ENCODE measurements at regions not wholly inside any gene's neighbourhood (a gene's known extent, or its start where the extent isn't known, plus 50 kb on each side); places are given as distances from the start of the nearest gene placed in this dataset.
A peak's percentile ranks its signal among the peaks of the same experiment; 100 is the strongest.
"Not testable (repeated sequence)": the region's sequence is repeated elsewhere in the genome, so short reads cannot be mapped to it uniquely, and the experiment has no call there.

DNA sequence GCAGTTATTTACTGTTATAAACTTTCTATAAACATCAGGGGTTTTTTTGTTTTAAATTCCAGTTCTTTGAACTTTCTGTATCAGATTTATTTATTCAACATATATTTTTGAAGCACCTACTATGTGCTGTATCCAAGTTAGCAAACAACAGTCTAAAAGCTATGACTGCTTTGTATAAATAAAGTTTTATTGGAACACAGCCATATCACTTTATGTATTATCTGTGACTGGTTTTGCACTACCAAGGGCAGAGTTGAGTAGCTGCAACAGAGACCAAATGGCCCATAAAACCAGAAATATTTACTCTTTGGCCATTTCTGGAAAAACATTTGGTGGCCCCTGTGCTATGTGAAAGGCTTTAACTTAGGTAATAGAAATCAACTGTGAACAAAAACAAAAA is 110.2 kb upstream of the ERCC4 start:
- DNase-seq (ENCODE audit: low spot score) = no peak

GRCh38 chr16:13811834-13812233 is 108.1 kb upstream of the ERCC4 start:
- DNase-seq (ENCODE audit: low spot score) = no peak

DNA sequence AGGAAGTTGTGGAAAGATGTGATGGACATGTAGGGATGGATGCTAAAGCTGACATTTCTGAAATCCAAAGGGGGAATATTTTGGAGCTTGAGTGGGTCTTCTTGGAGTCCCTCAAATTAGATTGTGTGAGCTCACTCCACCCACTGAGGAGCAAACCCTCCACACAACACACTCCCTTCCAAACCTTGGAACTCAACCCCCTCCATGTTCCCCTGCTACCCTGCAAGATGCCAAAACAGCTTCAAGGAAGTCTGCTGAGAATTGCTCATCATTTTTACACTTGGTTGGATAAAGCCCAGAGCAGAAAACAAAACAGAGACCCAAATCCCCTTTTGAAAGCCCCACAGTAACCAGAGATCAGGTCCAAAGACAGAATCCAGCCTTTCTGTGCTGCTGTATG is 103.3 kb upstream of the ERCC4 start:
- DNase-seq (ENCODE audit: low spot score) = no peak

DNA sequence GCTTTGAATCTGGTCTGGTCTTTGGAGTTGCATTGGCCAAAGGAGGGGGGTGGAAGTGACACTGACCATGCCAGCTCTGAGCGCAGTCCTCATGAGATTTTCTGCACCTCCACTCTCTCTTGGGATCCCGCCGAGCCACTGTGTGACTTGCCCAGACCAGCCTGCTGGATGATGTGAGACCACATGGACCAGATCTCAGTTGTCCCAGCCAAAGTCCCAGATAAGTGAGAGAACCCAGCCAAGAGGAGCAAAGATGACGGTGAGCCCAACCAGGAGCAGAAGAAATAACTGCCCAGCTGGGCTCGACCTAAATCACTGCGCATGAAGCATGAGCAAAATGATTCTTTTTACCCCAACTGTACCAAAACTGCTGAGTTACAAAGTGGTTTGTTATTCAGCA is 96.5 kb upstream of the ERCC4 start:
- no peak for DNase-seq (ENCODE audit: low spot score)

DNA sequence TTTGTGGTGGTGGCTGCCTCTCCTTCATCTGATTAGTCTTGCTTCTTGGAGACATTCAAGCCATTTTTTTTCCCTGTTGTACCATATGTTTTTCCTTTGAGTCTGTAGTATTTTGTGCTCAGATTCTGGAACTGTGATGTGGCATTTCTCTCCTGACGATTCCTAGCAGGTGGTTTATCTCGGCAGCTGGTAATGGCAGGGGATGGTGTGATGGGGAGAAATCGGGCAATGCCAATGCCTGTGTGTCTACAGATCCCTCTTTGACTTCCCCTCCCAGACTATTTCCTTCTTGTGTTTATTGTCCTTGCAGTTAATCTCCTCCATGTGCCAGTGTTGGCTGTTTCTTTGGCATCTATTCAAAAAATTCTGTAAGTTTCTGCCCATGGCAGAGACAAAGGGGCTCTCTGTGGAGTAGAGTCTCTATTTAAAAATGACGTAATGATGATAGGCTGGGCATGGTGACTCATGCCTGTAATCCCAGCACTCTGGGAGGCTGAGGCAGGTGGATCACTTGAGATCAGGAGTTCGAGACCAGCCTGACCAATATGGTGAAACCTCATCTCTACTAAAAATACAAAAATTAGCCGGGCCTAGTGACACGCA is 90.2 kb upstream of the ERCC4 start:
- no peak for DNase-seq (ENCODE audit: low spot score)

DNA sequence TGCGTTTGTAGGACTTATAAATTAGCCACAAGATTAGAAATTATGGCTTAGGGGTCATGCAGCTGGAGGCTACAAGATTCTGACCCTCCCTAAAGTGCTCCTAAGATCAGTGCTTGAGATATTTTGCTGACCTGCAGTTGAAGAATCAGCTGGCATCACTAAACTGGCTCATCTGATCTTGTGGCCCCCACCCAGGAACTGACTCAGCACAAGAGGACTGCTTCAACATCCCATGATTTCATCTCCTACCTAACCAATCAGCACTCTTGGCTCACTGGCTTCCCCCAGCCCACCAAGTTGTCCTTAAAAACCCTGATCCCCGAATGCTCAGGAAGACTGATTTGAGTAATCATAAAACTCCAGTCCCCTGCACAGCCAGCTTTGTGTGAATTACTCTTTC is 86.4 kb upstream of the ERCC4 start:
- DNase-seq (ENCODE audit: low spot score) = no peak

DNA sequence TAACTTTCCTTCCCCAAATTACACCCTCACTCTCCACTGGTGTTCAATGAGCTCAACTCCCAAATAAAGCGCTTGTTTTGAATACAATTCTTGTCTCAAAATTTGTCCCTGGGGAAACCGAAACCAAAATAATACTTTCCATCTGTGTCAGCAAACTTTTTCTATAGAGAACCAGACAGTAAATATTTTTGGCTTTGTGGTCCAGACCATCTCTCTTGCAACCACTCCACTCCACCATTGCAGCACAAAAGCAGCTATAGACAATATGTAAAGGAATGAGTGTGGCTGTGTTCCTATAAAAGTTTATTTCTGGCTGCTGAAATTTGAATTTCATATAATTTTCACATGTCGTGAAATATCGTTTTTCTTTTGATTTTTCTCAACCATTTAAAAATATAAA is 84.6 kb upstream of the ERCC4 start:
- DNase-seq (ENCODE audit: low spot score) = no peak

DNA sequence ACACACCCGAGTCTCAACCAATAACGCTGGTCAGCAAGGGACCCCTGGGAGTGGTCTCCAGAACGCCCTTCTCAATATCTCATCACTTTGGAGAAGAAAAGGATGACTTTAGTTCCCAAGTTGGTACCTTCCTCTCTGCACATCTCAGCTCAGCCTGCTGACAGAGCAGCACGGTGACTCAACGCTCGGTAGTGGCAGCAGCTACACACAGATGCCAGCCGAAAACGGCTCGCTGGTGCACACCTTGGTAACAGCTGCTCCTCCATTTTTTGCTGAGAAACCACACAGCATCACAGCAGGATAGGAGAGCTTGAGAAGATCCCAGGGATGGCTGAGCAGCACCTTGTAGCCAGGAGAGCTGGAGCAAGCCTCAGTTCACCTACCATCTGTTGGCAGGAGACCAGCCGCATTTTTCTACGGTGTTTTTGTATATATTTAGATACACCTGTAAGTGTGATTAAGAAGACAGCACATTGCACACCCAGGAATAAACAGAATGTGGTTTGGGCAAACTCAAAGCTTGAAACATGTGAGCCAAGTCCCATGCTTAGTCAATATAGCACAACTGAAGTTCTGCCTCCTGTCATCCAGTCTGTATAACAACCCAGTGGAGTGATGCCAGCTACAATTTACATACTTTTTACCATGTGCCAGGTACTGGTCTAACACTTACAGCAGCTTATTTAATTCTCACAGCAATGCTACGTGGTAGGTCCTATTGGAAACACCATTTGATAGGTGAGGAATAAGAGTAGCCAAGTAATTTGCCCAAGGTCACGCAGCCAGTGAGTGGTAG is 83.8 kb upstream of the ERCC4 start:
- no peak for DNase-seq (ENCODE audit: low spot score)

GRCh38 chr16:13838401-13839190 is 81.4 kb upstream of the ERCC4 start:
- DNase-seq (ENCODE audit: low spot score) = no peak

DNA sequence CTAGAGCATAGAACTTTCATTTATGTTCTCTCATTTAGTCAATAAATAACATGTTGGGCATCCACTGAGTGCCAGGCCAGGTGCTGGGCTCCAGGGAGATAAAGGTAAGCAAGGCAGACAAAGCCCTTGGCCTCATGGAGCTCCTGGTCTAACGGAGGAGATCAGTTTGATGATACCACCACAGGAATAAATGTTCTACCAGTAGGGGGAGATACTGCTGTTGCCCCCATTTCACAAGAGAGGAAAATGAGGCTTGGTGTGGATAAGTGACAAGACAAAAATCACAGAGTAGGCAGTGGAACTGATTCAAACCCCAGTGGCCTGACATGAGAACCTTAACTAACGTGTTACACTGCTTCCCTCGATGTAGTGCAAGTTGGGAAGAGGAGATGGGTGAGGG is 80.4 kb upstream of the ERCC4 start:
- DNase-seq (ENCODE audit: low spot score) = no peak

- no peak for DNase-seq (ENCODE audit: low spot score)
Measured at GRCh38 chr16:13845232-13845631, 74.7 kb upstream of the ERCC4 start.

- no peak for DNase-seq (ENCODE audit: low spot score)
Measured at GRCh38 chr16:13848795-13849194, 71.2 kb upstream of the ERCC4 start.

DNA sequence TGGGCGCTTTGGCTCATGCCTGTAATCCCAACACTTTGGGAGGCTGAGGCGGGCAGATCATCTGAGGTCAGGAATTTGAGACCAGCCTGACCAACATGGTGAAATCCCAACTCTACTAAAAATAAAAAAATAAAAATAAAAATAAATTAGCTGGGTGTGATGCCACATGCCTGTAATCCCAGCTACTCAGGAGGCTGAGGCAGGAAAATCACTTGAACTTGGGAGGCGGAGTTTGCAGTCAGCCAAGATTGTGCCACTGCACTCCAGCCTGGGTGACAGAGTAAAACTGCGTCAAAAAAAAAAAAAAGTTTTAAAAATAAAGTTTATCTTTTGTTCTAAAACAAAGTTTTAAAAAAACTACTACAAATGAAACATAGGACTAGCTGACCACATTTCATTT is 69.8 kb upstream of the ERCC4 start:
- DNase-seq (ENCODE audit: low spot score) = not testable (repeated sequence)

DNA sequence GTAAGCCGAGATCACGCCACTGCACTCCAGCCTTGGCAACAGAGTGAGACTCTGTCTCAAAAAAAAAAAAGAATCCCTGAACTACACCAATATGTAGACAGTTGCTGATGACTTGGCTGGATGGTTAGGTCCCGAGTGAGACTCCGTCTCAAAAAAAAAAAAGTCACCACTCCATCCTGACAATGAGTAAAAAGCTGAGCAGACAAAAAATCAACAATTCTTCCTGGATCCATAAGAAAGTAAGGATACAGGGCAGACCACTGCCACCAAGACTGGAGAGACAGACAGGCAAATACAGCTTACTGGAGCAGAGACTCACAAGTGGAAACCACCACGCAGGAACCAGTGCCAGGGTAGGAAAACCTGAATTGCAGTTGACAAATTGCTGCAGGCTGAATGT is 67.1 kb upstream of the ERCC4 start:
- no peak for DNase-seq (ENCODE audit: low spot score)

- DNase-seq (ENCODE audit: low spot score) = no peak
Measured at GRCh38 chr16:13856398-13856797, 63.6 kb upstream of the ERCC4 start.

- no peak for DNase-seq (ENCODE audit: low spot score)
Measured at GRCh38 chr16:13856811-13857511, 63.0 kb upstream of the ERCC4 start.

- DNase-seq (ENCODE audit: low spot score) = no peak
Measured at GRCh38 chr16:13858873-13859580, 60.9 kb upstream of the ERCC4 start.

- no peak for DNase-seq (ENCODE audit: low spot score)
Measured at GRCh38 chr16:13863075-13863765, 56.7 kb upstream of the ERCC4 start.

- no peak for DNase-seq (ENCODE audit: low spot score)
Measured at GRCh38 chr16:13864689-13865088, 55.3 kb upstream of the ERCC4 start.

DNA sequence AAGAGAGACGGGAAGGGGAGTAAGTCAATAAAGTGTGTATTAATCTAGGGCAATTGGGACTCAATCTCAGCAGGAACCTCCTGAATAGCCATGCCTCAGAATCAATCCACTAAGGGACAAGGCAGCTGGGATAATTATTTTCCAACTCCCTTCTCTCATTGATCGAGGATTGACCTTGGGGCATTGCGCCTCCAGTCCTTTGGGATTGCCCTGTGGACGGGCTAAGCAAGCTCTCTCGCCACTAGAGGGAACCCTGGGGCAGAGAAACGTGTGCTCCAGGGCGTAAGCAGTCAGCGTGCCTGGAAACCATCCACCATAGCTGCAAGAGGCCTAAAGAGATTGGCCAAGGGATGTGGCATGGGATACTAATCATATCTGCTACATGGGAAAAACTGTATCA is 53.9 kb upstream of the ERCC4 start:
- peak; percentile 89 for DNase-seq (ENCODE audit: low spot score)

Data from AG20443 (cell line).